ENCODE measurements at regions not wholly inside any gene's neighbourhood (a gene's known extent, or its start where the extent isn't known, plus 50 kb on each side); places are given as distances from the start of the nearest gene placed in this dataset.

GRCh38 chr7:377080-378040 is 87.4 kb downstream of the FOXL3 start:
- TF ChIP-seq REST (IDR thresholded peaks at IDR 0.05; ENCODE audit: low read depth, low read length) (no peak), SRF (IDR thresholded peaks at IDR 0.05; ENCODE audit: low read depth in 2 of 2, low read length in 2 of 2) (no peak), CTCF (IDR thresholded peaks at IDR 0.05 in 2 of 3, conservative IDR thresholded peaks at IDR 0.05 in 1 of 3; ENCODE audit: control insufficient read depth in 2 of 3, extremely low read depth in 1 of 3, insufficient read depth in 1 of 3, low read depth in 3 of 3, low read length in 3 of 3) (no peak), CBFB (IDR thresholded peaks at IDR 0.05; ENCODE audit: low read depth) (no peak), FOXM1 (IDR thresholded peaks at IDR 0.05; ENCODE audit: low read depth, low read length) (no peak), POLR2A (IDR thresholded peaks at IDR 0.05; ENCODE audit: low read depth, low read length) (no peak)

Measured in GM12878 (cell line).